HG03196 (cell line): ENCODE measurements at regions not wholly inside any gene's neighbourhood (a gene's known extent, or its start where the extent isn't known, plus 50 kb on each side); places are given as distances from the start of the nearest gene placed in this dataset.

Experiments used
- ATAC-seq: cut with Tn5 transposase; IDR thresholded peaks from one replicate; pipeline ENCODE4 v1.9.1; 2021; ENCODE audit not compliant: unreplicated experiment

DNA sequence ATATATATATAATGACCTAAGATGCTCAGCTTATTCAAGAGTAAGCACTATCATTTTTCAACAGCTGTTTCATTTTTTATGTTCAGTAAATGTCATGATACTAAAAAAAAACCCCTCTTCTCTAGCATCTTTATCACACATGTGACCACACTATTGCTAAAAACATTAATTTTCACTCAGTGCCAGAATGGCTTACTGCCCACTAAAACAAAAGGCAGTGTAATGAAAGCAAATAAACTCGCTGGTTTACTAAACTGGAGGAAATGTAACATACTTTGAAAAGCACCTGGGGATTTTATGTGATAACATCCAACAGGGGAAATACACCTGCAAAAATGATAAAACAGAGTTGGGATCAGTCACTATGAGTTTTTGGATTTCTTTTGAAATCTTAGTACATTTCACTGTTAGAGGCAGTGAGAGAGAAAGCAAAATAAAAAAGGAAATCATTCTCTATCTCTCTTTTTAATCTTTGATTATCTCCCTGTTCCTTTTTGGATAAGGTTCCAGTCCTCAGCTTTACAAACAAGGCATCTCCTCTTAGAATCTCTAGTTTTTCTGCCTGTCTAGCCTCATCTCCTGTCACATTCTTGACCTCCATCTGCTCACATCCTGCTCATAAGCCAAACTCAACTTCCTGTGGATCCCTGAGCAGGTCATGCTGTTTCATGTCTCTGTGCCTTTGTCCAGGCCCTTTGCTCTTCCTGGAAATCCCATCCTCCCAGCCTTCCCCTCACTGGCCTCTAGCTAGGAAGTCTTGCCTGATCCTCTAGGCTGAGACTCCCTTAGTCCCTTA lies 338.0 kb downstream of the MAN2A1 start:
- ATAC-seq: no peak

GRCh38 chr5:110031402-110032140 lies 341.8 kb downstream of the MAN2A1 start:
- ATAC-seq: no peak

GRCh38 chr5:110032376-110032775 lies 342.6 kb downstream of the MAN2A1 start:
- ATAC-seq: no peak

DNA sequence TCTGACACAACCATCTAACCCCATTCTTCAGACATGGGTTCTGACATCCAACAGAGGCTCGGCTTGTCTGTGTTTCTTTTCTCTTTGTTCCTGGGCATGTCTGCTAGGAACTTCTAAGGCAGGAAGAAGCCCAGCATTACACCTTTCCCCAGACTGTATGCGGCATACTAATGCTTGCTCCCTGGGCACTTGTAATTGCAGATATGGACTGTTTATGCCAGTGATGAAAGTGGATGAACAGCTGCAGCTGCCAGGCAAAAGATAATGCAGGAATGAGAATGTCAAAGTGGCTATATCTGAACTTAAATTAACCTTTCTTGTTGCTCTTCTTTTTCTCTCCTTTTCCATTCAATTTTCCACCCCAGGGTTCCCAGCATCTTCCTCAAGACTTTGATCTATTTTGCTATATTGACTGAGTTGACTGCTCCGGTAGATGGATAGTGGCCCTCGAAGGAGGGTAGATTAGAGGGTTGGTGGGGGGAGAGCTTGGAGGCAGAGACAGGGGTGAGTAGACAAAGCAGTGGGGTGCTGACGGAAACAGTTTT lies 344.4 kb downstream of the MAN2A1 start:
- ATAC-seq: no peak

- no peak for ATAC-seq
Observed at GRCh38 chr5:110038297-110038997, 348.7 kb downstream of the MAN2A1 start.

GRCh38 chr5:110040178-110040577 lies 350.5 kb downstream of the MAN2A1 start:
- no peak for ATAC-seq

GRCh38 chr5:110043025-110043424 lies 353.3 kb downstream of the MAN2A1 start:
- no peak for ATAC-seq

DNA sequence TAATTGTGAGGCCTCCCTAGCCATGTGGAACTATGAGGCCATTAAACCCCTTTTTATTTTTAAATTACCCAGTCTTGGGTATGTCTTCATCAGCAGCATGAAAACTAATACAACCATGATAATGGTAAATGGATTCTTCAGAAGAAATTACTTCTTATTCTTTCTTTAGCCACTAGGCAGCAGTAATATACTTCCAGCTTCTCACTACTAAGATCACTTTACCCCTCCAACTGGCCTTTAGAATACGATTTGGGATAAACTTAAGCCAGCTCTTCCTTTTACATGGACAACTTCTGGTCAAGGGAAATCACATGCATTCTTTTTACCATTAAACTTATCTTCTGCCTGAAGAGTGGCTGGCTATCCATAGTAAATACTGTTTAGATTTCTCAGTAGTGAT lies 355.4 kb downstream of the MAN2A1 start:
- ATAC-seq: no peak

DNA sequence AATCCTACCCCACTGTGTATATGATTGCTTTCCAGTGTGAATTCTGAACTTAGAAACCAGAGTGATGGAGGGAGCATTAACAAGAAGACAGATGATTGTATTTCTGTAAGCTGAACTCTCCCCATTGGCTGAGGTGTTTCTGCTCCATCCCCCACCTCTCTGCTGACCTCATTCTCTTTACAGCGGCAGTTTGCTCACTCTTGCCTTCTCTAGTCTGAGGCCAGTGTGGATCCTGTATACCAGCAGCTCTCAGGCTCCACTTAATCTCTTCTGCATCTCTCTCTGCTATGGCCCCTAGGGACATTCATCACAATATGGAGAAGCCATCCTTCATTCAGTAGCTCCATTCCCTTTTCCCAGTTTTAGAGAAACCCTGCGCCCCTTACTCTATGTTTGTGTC lies 358.8 kb downstream of the MAN2A1 start:
- ATAC-seq: no peak

DNA sequence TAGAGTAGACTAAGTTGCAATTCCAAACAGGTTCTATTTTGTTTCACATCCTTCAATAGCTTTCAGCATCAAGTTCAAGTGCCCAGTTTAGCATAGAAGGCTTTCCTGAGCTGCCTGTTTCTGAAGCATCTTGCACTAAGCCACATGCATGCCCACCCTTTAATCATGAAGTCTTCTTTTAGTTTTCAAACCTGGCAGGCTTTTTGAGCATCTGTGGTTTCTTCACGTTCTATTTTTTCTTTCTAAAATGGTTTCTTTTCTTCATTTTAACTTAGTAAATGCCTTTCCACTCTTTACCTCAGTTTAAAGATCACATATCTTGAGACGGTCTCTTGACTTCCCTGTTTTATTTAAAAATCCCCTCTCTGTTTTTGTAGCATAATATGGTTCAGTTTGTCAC lies 360.1 kb downstream of the MAN2A1 start:
- no peak for ATAC-seq

DNA sequence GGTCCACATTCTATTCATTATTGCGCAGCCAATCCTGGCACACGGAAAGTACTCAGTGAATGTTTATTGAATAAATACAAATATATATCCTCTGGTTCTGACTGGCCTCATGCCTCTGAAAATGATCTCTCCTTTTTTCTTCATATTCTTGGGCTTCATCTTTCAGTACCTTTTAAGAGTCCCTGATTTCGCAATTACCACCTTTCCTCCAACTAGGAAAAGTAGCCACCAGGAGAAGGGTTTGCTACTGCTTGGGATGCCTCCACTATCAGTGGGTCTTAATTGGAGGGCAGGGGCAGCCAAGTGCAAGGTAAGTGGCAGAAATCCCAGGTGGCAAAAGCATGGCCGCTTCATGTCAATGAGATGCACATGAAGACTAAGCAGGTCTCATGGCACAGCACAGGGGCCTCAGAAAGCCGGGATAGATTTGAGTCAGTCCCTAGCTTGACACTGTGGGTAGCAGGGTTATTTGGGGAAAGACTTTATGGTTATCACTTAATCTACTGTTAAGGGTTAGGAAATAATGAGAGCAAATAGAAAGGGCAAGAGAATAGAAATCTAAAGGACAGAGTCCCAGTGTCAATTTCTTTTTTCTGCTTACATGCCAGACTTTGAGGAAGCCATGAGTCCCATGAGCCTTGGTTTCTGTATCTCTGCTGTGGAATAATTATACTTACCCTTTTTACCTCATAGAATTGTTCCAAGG lies 361.1 kb downstream of the MAN2A1 start:
- no peak for ATAC-seq

- ATAC-seq: no peak
Observed at GRCh38 chr5:110053205-110053604, 363.5 kb downstream of the MAN2A1 start.

- no peak for ATAC-seq
Observed at GRCh38 chr5:110053824-110054223, 364.1 kb downstream of the MAN2A1 start.

GRCh38 chr5:110054240-110054639 lies 364.5 kb downstream of the MAN2A1 start:
- ATAC-seq: peak; percentile 83

- no peak for ATAC-seq
Observed at GRCh38 chr5:110055302-110055701, 365.6 kb downstream of the MAN2A1 start.

DNA sequence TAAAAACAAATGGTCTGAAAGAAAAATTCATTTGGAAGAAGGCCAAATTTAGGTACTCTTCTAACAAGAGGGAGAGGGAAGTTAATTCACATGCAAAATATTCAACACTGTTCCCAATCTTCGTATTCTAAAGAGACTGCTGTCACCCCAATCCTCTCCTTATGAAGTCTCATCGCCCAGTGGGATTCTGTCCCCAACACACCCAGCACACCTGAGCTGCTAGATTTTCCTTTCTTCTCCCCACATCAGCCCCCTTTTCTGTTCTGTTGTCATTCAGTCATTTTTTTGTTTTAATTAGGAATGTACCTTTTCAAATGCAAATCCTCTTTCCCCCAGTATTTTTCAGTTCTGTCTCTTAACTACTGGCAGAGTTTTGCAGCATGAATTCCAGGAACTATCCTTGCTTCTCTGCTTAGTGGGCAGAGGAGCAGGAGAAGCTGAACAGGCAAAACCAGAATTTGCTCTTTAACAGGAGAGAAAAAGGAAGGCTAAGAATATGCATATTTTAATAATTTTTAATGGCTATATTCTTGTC lies 366.9 kb downstream of the MAN2A1 start:
- no peak for ATAC-seq

- ATAC-seq: no peak
Observed at GRCh38 chr5:110058175-110058574, 368.4 kb downstream of the MAN2A1 start.

GRCh38 chr5:110062246-110062645 lies 372.5 kb downstream of the MAN2A1 start:
- no peak for ATAC-seq

GRCh38 chr5:110063640-110064602 lies 374.2 kb downstream of the MAN2A1 start:
- ATAC-seq: no peak
